PC-3 (cell line): ENCODE measurements at regions not wholly inside any gene's neighbourhood (a gene's known extent, or its start where the extent isn't known, plus 50 kb on each side); places are given as distances from the start of the nearest gene placed in this dataset.

Experiments
- ATAC-seq: fragments of 200-7000 bp; cut with Tn5 transposase; 2 replicates; pipeline ENCODE4 v1.9.1; 2020; ENCODE audit warnings: mild to moderate bottlenecking, moderate library complexity
- BruUV-seq: library from RNA; stranded (reverse); fragments of 400-500 nt; replicated peaks from 2 replicates; lab custom pipeline; 2021; lab: Mats Ljungman, UMichigan
- CTCF ChIA-PET: fragments of 300-600 bp; sonication (Branson Sonifier 250); formaldehyde crosslinking; loops from one replicate; lab custom pipeline; 2022; ENCODE audit warnings: antibody characterized with exemption; lab: Charles Lee
- POLR2A ChIA-PET: fragments of 300-600 bp; sonication (Branson Sonifier 250); formaldehyde crosslinking; loops from one replicate; lab custom pipeline; 2022; ENCODE audit warnings: antibody characterized with exemption; ENCODE audit not compliant: unreplicated experiment; lab: Charles Lee
- DNase-seq: peaks from one replicate; pipeline ENCODE4 v3.0.0-alpha.2; 2015
- H2AFZ ChIP-seq: fragments of 300-600 bp; sonication (generic); 2 replicates; pipeline ENCODE4 v1.6.0; 2016; ENCODE audit warnings: antibody characterized with exemption, low read length
- H3F3A ChIP-seq: fragments of 300-600 bp; sonication (generic); one replicate; pipeline ENCODE4 v1.6.0; 2017; ENCODE audit warnings: antibody characterized with exemption, low read length, control low read depth, mild to moderate bottlenecking; ENCODE audit not compliant: unreplicated experiment
- H3K27ac ChIP-seq: fragments of 300-600 bp; sonication (generic); 2 replicates; pipeline ENCODE4 v1.5.1; 2016; ENCODE audit warnings: mild to moderate bottlenecking, low read length
- H3K27me3 ChIP-seq: fragments of 300-600 bp; sonication (generic); 2 replicates; pipeline ENCODE4 v1.6.1; 2016; ENCODE audit warnings: low read length, mixed read lengths
- H3K36me3 ChIP-seq: fragments of 300-600 bp; sonication (generic); 2 replicates; pipeline ENCODE4 v1.6.1; 2016; ENCODE audit warnings: low read depth, mixed run types, low read length, mixed read lengths
- H3K4me1 ChIP-seq: fragments of 300-600 bp; sonication (generic); 2 replicates; pipeline ENCODE4 v1.5.1; 2016; ENCODE audit warnings: low read length; ENCODE audit not compliant: insufficient read depth
- H3K4me2 ChIP-seq: fragments of 300-600 bp; sonication (generic); 2 replicates; pipeline ENCODE4 v1.6.0; 2016; ENCODE audit warnings: low read length
- H3K4me3 ChIP-seq: fragments of 300-600 bp; sonication (generic); 2 replicates; pipeline ENCODE4 v1.5.1; 2016; ENCODE audit warnings: mild to moderate bottlenecking, low read length, mixed read lengths
- H3K79me2 ChIP-seq: fragments of 300-600 bp; sonication (generic); 2 replicates; pipeline ENCODE4 v1.6.1; 2017; ENCODE audit warnings: low read length, mixed read lengths
- H3K9ac ChIP-seq: fragments of 300-600 bp; sonication (generic); 2 replicates; pipeline ENCODE4 v1.6.0; 2016; ENCODE audit warnings: mild to moderate bottlenecking, low read length
- H3K9me2 ChIP-seq: fragments of 300-600 bp; sonication (generic); replicated peaks from 2 replicates; pipeline ENCODE4 v1.6.1; 2016; ENCODE audit warnings: mixed run types, low read length, mixed read lengths
- H3K9me3 ChIP-seq: fragments of 300-600 bp; sonication (generic); 2 replicates; pipeline ENCODE4 v1.6.1; 2016; ENCODE audit warnings: low read length, mixed read lengths
- H4K20me1 ChIP-seq: fragments of 300-600 bp; sonication (generic); 2 replicates; pipeline ENCODE4 v1.6.1; 2016; ENCODE audit warnings: low read length, mixed read lengths
- EZH2 ChIP-seq: fragments of 300-600 bp; sonication (generic); IDR thresholded peaks from one replicate; pipeline ENCODE4 v1.6.1; 2017; ENCODE audit warnings: antibody characterized with exemption, mild to moderate bottlenecking, low read length; ENCODE audit not compliant: unreplicated experiment
- EZH2phosphoT487 ChIP-seq: fragments of 300-600 bp; sonication (generic); IDR thresholded peaks from 2 replicates; pipeline ENCODE4 v1.6.1; 2018; ENCODE audit warnings: mild to moderate bottlenecking, antibody characterized with exemption, low read length, borderline replicate concordance
- intact Hi-C: fragments of 100-400 bp; cut with micrococcal nuclease; formaldehyde crosslinking; loops from 2 replicates; pipeline ENCODE4 v1.9.0; 2023
- TF ChIP-seq, protein P1 (sequence below): fragments of 300-600 bp; sonication (generic); conservative IDR thresholded peaks from 2 replicates; pipeline ENCODE4 v1.5.1; 2017; ENCODE audit warnings: antibody characterized with exemption, low read depth, mild to moderate bottlenecking, low read length

DNA sequence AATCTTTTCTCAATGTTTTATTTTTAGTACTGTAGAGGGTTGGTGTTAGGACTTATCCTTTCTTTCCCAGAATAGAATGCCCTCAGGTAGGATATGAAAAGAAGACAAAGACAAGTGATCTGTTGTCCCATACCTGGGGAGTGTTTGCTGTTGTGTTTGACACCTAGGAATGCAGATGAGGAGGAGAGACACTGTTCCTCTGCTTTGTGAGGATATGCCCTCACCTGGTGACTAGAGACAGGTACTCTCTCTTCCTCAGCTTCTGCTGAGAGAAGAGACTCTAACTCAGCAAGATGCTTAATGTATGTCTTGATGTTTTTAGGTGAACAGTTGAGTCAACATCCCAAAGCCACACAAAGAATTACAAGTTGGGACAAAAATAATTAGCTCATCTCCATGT lies 468.4 kb downstream of the PRR16 start:
- no peak for DNase-seq
- intact Hi-C loops, result no loop called here
- Histone ChIP-seq H3K36me3 (no peaks in the 10 kb centered on the region), H3K27ac (no peak overlapping the region), H3F3A (no peaks in the 10 kb centered on the region), H3K9ac (no peak overlapping the region), H3K4me1 (no peaks in the 10 kb centered on the region), H3K4me3 (no peak overlapping the region), H3K4me2 (no peak overlapping the region), H4K20me1 (no peaks in the 10 kb centered on the region), H3K27me3 (no peaks in the 10 kb centered on the region), H3K9me2 (no peaks in the 10 kb centered on the region), H3K79me2 (no peaks in the 10 kb centered on the region), H3K9me3 (no peaks in the 10 kb centered on the region), H2AFZ (no peak overlapping the region)
- POLR2A ChIA-PET, result no interaction called here
- CTCF ChIA-PET, result no interaction called here
- ATAC-seq, result no peak
- no TSS peak for BruUV-seq
- TF ChIP-seq, protein P1, sequence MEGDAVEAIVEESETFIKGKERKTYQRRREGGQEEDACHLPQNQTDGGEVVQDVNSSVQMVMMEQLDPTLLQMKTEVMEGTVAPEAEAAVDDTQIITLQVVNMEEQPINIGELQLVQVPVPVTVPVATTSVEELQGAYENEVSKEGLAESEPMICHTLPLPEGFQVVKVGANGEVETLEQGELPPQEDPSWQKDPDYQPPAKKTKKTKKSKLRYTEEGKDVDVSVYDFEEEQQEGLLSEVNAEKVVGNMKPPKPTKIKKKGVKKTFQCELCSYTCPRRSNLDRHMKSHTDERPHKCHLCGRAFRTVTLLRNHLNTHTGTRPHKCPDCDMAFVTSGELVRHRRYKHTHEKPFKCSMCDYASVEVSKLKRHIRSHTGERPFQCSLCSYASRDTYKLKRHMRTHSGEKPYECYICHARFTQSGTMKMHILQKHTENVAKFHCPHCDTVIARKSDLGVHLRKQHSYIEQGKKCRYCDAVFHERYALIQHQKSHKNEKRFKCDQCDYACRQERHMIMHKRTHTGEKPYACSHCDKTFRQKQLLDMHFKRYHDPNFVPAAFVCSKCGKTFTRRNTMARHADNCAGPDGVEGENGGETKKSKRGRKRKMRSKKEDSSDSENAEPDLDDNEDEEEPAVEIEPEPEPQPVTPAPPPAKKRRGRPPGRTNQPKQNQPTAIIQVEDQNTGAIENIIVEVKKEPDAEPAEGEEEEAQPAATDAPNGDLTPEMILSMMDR, result no peak
- no peak for TF ChIP-seq EZH2phosphoT487

DNA sequence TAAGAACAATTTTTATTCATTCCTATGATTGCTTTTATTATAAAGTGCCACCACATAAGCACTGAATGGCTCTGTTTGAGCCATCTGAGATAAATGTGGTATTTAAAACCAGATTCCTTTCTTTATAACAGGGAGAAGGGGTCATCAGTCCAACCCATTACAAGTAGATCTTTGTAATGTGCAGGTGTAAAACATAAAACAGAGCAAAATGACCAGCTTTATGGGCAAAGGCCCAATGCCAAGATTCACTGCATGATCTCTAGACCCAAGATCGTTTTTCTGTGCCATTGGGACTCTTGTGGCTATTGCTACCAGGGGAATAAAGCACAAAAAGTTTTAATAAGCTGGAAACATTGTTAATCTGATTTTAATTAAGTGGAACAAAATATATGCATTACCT lies 469.9 kb downstream of the PRR16 start:
- no peaks in the 10 kb centered on the region for H3K4me1 ChIP-seq
- no peaks in the 10 kb centered on the region for H3K9me2 ChIP-seq
- CTCF ChIA-PET, result no interaction called here
- no peak overlapping the region for H3K27ac ChIP-seq
- H3F3A ChIP-seq, result no peaks in the 10 kb centered on the region
- DNase-seq (no peak), ATAC-seq (no peak)
- no peak overlapping the region for H3K4me3 ChIP-seq
- no TSS peak for BruUV-seq
- POLR2A ChIA-PET, result no interaction called here
- no peaks in the 10 kb centered on the region for H4K20me1 ChIP-seq
- no peaks in the 10 kb centered on the region for H3K27me3 ChIP-seq
- no peaks in the 10 kb centered on the region for H3K9me3 ChIP-seq
- TF ChIP-seq EZH2phosphoT487, result no peak
- TF ChIP-seq EZH2, result no peak
- TF ChIP-seq, protein P1, result no peak
- H3K36me3 ChIP-seq, result no peaks in the 10 kb centered on the region
- H3K4me2 ChIP-seq, result no peak overlapping the region
- H3K79me2 ChIP-seq, result no peaks in the 10 kb centered on the region
- no peak overlapping the region for H3K9ac ChIP-seq
- no peak overlapping the region for H2AFZ ChIP-seq
- intact Hi-C loops, result no loop called here

- Histone ChIP-seq H3K9me2 (no peaks in the 10 kb centered on the region), H3K36me3 (no peaks in the 10 kb centered on the region), H3K4me2 (no peak overlapping the region), H3K9ac (no peak overlapping the region), H2AFZ (no peak overlapping the region), H3K4me3 (no peak overlapping the region), H4K20me1 (no peaks in the 10 kb centered on the region), H3K27ac (no peak overlapping the region), H3K4me1 (no peaks in the 10 kb centered on the region), H3K79me2 (no peaks in the 10 kb centered on the region), H3K27me3 (no peaks in the 10 kb centered on the region), H3F3A (no peaks in the 10 kb centered on the region), H3K9me3 (no peaks in the 10 kb centered on the region)
- CTCF ChIA-PET, result no interaction called here
- BruUV-seq, result no TSS peak
- intact Hi-C loops, result no loop called here
- no peak for TF ChIP-seq EZH2
- TF ChIP-seq EZH2phosphoT487, result no peak
- TF ChIP-seq, protein P1, result no peak
- POLR2A ChIA-PET, result no interaction called here
- ATAC-seq (no peak), DNase-seq (no peak)
Measured at GRCh38 chr5:120936652-120937051, 472.6 kb downstream of the PRR16 start.
